ENCODE measurements at regions not wholly inside any gene's neighbourhood (a gene's known extent, or its start where the extent isn't known, plus 50 kb on each side); places are given as distances from the start of the nearest gene placed in this dataset.

DNA sequence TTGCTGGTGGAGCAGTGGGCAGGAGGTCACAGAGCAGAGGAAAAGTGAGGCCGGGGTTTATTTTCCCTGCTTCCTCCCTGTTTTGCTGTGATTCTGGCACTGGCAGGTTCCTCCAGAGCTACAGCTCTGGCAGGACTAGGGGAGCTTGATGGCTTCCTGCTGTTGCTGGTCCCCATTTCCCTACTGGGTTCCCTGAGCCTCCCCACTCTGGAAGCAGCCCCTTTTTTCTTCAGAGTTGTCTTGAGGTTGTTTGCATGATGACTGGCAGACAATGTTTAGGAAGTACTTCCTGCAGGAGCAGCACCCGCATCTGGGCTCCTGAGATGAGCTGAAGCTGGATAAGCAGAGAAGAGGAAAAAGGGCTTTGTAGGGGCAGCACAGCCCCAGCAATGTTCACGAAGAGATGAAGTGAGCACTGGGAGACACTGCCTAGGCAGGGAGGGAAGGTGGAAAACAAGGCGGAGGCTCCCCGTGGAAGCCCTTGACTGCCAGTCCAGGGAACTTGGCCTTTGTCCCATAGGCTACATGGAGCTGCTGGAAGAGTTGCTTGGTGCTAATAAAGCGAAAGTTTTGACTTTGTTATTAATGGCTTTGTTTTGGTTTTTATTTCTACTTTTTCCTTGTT is 126.9 kb downstream of the SLC38A6 start:
- no peak for TF ChIP-seq POLR2A (IDR thresholded peaks at IDR 0.05)
- no peak for TF ChIP-seq POLR2AphosphoS5 (IDR thresholded peaks at IDR 0.05)
- TF ChIP-seq, protein P1, sequence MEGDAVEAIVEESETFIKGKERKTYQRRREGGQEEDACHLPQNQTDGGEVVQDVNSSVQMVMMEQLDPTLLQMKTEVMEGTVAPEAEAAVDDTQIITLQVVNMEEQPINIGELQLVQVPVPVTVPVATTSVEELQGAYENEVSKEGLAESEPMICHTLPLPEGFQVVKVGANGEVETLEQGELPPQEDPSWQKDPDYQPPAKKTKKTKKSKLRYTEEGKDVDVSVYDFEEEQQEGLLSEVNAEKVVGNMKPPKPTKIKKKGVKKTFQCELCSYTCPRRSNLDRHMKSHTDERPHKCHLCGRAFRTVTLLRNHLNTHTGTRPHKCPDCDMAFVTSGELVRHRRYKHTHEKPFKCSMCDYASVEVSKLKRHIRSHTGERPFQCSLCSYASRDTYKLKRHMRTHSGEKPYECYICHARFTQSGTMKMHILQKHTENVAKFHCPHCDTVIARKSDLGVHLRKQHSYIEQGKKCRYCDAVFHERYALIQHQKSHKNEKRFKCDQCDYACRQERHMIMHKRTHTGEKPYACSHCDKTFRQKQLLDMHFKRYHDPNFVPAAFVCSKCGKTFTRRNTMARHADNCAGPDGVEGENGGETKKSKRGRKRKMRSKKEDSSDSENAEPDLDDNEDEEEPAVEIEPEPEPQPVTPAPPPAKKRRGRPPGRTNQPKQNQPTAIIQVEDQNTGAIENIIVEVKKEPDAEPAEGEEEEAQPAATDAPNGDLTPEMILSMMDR (IDR thresholded peaks at IDR 0.05): no peak

Data from sigmoid colon (tissue), 4 donors.